ENCODE measurements at regions not wholly inside any gene's neighbourhood (a gene's known extent, or its start where the extent isn't known, plus 50 kb on each side); places are given as distances from the start of the nearest gene placed in this dataset.

DNA sequence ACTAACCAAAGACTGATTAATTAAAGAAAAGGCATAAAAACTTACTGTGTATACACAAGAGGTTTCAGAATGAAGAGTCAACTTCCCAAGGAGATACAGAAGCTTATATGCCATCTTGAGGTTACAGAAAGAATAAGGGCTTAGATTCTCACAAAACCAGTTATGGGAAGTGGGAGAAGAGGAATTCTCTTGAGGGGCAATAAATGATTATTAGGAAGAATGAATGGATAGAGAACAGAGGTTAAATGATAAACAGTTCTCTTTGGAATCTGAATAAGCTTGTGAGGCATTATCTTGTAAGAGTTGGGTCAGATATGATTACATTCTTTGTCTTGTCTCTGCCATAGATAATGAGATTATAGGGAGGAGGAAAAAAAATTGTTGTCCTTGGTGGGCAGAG, 126.7 kb upstream of the SPATA16 start:
- H3K36me3 ChIP-seq = no peaks in the 10 kb centered on the region
- H3K9me3 ChIP-seq = no peaks in the 10 kb centered on the region
- TF ChIP-seq, protein P1, sequence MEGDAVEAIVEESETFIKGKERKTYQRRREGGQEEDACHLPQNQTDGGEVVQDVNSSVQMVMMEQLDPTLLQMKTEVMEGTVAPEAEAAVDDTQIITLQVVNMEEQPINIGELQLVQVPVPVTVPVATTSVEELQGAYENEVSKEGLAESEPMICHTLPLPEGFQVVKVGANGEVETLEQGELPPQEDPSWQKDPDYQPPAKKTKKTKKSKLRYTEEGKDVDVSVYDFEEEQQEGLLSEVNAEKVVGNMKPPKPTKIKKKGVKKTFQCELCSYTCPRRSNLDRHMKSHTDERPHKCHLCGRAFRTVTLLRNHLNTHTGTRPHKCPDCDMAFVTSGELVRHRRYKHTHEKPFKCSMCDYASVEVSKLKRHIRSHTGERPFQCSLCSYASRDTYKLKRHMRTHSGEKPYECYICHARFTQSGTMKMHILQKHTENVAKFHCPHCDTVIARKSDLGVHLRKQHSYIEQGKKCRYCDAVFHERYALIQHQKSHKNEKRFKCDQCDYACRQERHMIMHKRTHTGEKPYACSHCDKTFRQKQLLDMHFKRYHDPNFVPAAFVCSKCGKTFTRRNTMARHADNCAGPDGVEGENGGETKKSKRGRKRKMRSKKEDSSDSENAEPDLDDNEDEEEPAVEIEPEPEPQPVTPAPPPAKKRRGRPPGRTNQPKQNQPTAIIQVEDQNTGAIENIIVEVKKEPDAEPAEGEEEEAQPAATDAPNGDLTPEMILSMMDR (IDR thresholded peaks at IDR 0.05) = no peak
- no peak for TF ChIP-seq POLR2A (IDR thresholded peaks at IDR 0.05)
- H3K4me1 ChIP-seq = no peaks in the 10 kb centered on the region
- DNase-seq = no peak
- no peak overlapping the region for H3K4me3 ChIP-seq
- intact Hi-C loops (cut with DNase I) = no loop called here
- ATAC-seq = no peak
- no peaks in the 10 kb centered on the region for H3K27me3 ChIP-seq
- H3K27ac ChIP-seq = no peak overlapping the region

DNA sequence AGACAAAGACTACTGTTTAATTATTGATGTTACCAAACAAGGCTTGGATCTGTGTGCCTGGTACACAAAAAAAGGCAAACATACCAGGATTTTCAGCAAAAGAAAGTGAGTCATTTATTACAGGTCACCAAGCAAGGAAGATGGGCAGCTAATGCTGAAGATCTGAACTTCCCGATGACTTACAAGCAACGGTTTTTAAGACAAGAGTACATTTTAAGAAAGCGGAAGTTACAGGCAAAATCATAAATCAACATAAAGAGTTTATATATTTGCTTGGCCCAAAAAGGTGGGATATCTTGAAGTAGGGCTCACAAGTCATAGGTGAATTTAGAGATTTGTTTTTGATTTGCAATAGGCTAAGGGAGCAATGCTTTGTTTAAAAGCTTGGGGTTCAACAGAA, 125.4 kb upstream of the SPATA16 start:
- no peaks in the 10 kb centered on the region for H3K4me1 ChIP-seq
- H3K27me3 ChIP-seq = no peaks in the 10 kb centered on the region
- DNase-seq (no peak), ATAC-seq (no peak)
- TF ChIP-seq, protein P1 (IDR thresholded peaks at IDR 0.05) = no peak
- no peak for TF ChIP-seq POLR2A (IDR thresholded peaks at IDR 0.05)
- intact Hi-C loops (cut with DNase I) = no loop called here
- no peak overlapping the region for H3K27ac ChIP-seq
- WGBS, 4 donors = 85 to 94% (median 91%) methylated on average over 3 of the region's 3 CpGs
- no peak overlapping the region for H3K4me3 ChIP-seq
- H3K36me3 ChIP-seq = no peaks in the 10 kb centered on the region
- no peaks in the 10 kb centered on the region for H3K9me3 ChIP-seq

DNA sequence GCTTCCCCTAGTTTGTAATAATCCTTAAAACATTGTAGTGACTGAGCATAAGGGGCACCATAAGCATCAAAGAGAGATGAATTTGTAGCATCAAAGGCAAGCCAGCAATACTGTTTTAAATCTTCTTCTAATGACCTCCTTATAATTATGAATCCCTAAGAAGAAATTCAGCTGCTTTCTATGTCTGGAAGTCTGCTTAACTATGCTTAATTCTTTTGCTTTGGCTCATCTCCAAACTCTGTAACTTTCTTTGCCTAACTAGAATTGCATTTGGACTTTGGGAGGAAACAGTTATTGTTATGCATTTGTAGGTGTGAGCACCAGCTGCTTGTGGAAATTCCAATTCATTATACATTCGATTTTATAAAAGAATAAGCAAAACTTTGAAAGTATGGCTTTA, 117.7 kb upstream of the SPATA16 start:
- peak in 1 of 4 donors; percentile 59 for ATAC-seq
- no peak for TF ChIP-seq POLR2A (IDR thresholded peaks at IDR 0.05)
- TF ChIP-seq, protein P1 (IDR thresholded peaks at IDR 0.05) = no peak

DNA sequence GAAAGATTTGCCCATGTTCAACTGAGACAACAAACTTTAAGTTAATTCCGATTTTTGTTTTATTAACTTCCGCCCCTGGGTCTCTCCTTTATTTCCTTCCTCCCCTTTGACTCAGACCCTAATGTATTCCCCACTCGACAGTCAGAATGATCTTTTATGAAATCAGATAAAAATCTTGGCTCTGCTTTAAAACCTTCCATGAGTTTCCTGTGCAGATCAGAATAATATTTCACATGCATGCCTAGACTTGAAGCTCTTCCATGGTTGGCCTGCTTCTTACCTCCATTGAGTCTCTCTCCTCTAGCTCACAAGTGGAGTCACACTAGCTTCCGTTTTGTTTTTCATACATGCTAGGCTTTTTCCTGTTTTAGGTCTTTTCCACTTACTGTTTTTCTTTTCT, 116.8 kb upstream of the SPATA16 start:
- peaks cover 0 to 5% (median 0%) of the 10 kb centered on the region in 12 donors for H3K9me3 ChIP-seq
- H3K4me1 ChIP-seq = peaks cover 0 to 9% (median 0%) of the 10 kb centered on the region in 12 donors
- TF ChIP-seq, protein P1 (IDR thresholded peaks at IDR 0.05) = no peak
- TF ChIP-seq POLR2A (IDR thresholded peaks at IDR 0.05) = no peak
- H3K36me3 ChIP-seq = no peaks in the 10 kb centered on the region
- DNase-seq (no peak), ATAC-seq (peak in 1 of 4 donors; percentile 53)
- H3K4me3 ChIP-seq = no peak overlapping the region
- intact Hi-C loops (cut with DNase I) = no loop called here
- no peak overlapping the region for H3K27ac ChIP-seq
- no peaks in the 10 kb centered on the region for H3K27me3 ChIP-seq
- 54 to 69% (median 63%) methylated on average over 4 of the region's 4 CpGs for WGBS, 4 donors

More for the DNA sequence above, 117.7 kb upstream of the SPATA16 start:
- WGBS, 4 donors = 52 to 65% (median 59%) methylated on average over 1 of the region's 1 CpG
- Histone ChIP-seq H3K36me3 (no peaks in the 10 kb centered on the region), H3K9me3 (peaks cover 0 to 5% (median 0%) of the 10 kb centered on the region in 12 donors), H3K4me3 (no peak overlapping the region), H3K4me1 (peaks cover 0 to 9% (median 0%) of the 10 kb centered on the region in 12 donors), H3K27ac (no peak overlapping the region), H3K27me3 (no peaks in the 10 kb centered on the region)
- intact Hi-C loops (cut with DNase I) = no loop called here
- no peak for DNase-seq

Data from heart left ventricle (tissue), 16 donors.